HG03432 (cell line): ENCODE measurements at regions not wholly inside any gene's neighbourhood (a gene's known extent, or its start where the extent isn't known, plus 50 kb on each side); places are given as distances from the start of the nearest gene placed in this dataset.
"Not testable (repeated sequence)": the region's sequence is repeated elsewhere in the genome, so short reads cannot be mapped to it uniquely, and the experiment has no call there.

Source experiments
- ATAC-seq: cut with Tn5 transposase; IDR thresholded peaks from one replicate; pipeline ENCODE4 v1.9.1; 2021; ENCODE audit warnings: mild to moderate bottlenecking, moderate library complexity; ENCODE audit not compliant: unreplicated experiment

- no peak for ATAC-seq
Observed at GRCh38 chr21:28725396-28725795, 267.3 kb downstream of the LTN1 start.

- ATAC-seq: no peak
Observed at GRCh38 chr21:28723646-28724045, 269.0 kb downstream of the LTN1 start.

DNA sequence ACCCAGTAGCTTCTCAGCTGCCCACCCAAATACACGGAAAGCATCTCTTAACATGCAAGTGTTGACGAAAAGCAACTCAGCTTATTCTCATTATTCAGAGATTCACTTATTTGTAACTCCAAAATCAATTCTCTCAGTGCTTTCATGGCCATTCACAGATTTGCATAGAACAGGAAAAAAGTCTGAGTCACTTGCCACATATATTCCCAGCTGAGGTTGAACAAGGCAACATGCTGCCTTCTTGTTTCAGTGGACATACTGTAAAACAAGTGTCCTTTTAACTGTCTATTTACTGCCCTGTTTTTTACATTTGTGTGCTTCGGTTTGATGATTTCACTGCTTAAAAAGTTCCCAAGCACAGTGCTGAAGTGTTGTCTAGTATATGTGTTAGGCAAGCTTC, 273.0 kb downstream of the LTN1 start:
- ATAC-seq: no peak

DNA sequence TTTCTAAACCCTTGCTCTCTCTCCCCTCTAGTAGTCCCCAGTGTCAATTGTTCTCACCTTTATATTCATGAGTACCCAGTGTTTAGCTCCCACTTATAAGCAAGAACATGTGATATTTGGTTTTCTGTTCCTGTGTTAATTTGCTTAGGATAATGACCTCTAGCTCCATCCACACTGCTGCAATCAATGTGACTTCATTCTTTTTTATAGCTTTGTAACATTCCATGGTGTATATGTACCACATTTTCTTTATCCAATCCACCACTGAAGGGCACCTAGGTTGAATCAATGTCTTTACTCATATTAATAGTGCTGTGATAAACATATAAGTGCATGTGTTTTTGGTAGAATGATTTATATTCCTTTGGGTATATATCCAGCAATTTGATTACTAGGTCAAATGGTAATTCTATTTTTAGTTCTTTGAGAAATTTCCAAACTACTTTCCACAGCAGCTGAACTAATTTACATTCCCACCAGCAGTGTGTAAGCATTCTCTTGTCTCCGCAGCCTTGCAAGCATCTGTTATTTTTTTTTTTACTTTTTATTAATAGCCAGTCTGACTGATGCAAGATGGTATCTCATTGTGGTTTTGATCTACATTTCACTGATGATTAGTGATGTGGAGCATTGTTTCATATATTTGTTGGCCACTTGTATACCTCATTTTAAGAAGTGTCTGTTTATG, 277.8 kb downstream of the LTN1 start:
- no peak for ATAC-seq

- no peak for ATAC-seq
Observed at GRCh38 chr21:28712411-28712810, 280.3 kb downstream of the LTN1 start.

DNA sequence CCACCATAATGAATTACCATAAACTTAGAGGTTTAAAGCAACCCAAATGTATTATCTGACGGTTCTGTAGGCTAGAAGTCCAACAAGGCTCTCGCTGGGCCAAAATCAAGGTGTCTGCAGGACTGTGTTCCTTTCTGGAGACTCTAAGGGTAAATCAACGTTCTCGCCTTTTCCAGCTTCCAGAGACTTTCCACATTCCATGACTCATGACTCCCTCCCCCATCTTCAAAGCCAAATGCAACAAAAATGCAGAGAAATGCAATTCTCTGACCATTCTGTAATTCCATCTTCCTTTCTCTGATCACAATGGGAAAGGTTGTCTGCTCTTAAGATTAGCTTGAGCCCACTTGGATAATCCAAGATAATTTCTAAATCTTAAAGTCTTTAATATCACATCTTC, 287.1 kb downstream of the LTN1 start:
- ATAC-seq: no peak

- ATAC-seq: no peak
Observed at GRCh38 chr21:28704746-28705145, 287.9 kb downstream of the LTN1 start.

GRCh38 chr21:28703861-28704260, 288.8 kb downstream of the LTN1 start:
- ATAC-seq: no peak

GRCh38 chr21:28699596-28700259, 292.9 kb downstream of the LTN1 start:
- ATAC-seq: no peak

DNA sequence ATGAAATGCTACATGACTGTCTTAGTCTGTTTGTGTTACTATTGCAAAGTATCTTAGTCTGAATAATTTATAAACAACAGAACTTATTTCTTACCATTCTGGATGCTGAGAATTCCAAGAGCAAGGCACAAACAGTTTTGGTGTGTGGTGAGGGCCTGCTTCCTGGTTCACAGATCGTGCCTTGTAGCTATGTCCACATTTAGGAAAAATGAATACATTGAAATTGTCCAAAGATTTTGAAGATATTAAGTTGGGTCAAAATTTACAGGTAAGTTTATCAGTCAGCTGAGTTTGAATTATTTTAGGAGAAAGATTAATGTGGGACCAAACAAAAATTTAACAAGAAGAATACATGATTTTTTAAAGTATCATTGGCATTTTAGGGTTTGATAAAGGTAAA, 293.5 kb downstream of the LTN1 start:
- no peak for ATAC-seq

GRCh38 chr21:28696844-28697410, 295.8 kb downstream of the LTN1 start:
- ATAC-seq: no peak

DNA sequence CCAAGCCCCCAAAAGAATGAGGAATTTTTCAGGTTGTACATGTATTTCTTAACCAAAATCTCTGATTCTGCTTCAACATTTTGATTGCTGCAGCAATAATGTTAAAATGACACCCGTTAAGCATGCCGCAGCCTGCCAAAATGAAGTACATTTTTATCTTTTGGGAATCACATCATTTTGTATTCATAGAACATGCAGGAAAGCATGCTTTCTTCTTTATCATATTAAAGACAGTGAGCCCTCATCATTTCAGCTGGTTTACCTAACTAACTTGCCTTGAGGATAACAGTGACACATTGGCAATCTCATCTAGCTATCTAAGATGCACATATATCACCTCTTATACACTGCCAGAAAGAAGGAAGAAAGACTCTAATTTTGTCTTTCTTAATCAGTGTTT, 299.2 kb downstream of the LTN1 start:
- ATAC-seq: no peak

DNA sequence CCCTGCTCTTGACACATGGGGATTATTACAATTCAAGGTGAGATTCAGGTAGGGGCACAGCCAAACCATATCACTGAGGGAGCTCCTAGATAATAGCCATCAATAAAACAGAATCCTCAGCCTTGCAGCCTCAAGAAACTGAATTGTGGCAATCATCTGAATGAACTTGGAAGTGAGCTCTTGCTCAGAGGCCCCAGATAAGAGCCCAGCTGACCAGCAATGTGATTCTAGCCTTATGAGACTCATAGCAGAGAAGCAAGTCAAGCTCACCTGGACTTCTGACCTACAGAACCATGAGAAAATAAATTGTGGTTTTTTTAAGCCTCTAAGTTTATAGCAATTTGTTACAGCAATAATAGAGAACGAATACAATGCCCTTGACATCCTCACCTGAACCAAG, 302.5 kb downstream of the LTN1 start:
- ATAC-seq: no peak

DNA sequence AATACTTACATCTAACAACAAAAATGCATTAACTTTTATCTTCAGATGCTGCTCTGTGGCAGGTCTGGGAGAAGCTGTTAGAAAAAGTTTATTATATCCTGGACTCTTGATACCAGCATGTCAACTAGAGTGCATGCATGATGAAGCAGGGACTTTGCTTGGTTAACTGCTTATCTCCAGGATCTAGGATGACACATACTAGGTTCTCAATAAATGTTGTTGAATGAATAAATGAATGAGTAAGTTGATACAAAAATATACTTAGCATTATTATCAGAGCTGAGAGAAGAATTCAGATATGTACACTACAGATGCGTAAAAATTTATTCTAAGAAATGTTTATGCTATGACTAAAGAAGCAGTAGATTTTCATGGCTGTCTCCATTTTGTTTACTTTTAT, 304.3 kb downstream of the LTN1 start:
- no peak for ATAC-seq

GRCh38 chr21:28687586-28687985, 305.1 kb downstream of the LTN1 start:
- ATAC-seq: no peak

GRCh38 chr21:28683982-28684752, 308.5 kb downstream of the LTN1 start:
- no peak for ATAC-seq

DNA sequence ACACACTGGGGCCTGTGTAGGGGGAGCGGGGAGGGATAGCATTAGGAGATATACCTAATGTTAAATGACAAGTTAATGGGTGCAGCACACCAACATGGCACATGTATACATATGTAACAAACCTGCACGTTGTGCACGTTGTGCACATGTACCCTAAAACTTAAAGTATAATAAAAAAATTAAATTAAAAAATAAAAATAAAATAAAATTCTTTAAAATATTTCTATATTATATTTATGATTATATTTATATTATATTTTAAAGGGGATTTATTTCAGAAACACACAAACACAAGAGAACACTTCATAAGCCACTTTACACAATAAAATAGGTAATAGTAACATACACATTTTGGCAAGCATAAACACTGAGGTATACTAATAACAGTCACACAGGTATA, 309.8 kb downstream of the LTN1 start:
- not testable (repeated sequence) for ATAC-seq

DNA sequence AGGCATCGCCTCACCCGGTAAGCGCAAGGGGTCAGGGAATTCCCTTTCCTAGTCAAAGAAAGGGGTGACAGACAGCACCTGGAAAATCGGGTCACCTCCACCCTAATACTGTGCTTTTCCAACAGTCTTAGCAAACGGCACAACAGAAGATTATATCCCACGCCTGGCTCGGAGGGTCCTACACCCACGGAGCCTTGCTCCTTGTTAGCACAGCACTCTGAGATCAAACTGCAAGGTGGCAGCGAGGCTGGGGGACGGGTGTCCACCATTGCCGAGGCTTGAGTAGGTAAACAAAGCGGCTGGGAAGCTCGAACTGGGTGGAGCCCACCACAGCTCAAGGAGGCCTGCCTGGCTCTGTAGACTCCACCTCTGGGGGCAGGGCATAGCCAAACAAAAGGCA, 315.6 kb downstream of the LTN1 start:
- not testable (repeated sequence) for ATAC-seq

GRCh38 chr21:28675331-28676041, 317.2 kb downstream of the LTN1 start:
- ATAC-seq: no peak

DNA sequence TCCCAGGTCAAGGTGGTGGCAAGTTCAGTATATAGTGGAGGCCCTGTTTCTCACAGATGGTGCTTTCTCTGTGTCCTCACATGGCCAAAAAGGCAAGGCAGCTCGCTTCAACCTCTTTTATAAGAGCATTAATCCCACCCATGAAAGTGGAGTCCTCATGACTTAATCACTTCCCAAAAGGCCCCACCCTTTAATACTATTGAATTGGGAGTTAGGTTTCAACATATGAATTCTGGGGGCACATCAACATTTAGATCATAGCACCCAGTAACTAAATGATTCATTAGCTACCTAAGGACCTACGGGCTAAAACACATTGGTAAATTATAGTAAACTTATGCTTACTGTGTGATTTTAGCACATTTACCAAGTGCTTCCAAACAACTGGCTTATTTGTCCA, 317.9 kb downstream of the LTN1 start:
- no peak for ATAC-seq

GRCh38 chr21:28671549-28672195, 321.0 kb downstream of the LTN1 start:
- ATAC-seq: no peak
